ENCODE measurements at regions not wholly inside any gene's neighbourhood (a gene's known extent, or its start where the extent isn't known, plus 50 kb on each side); places are given as distances from the start of the nearest gene placed in this dataset.

- intact Hi-C loops (cut with DNase I), result no loop called here
- WGBS, 4 donors, result 87 to 93% (median 90%) methylated on average over 2 of the region's 2 CpGs
- H3K4me3 ChIP-seq, result no peak overlapping the region
- no peak for DNase-seq
- H3K27me3 ChIP-seq, result no peaks in the 10 kb centered on the region
- H3K36me3 ChIP-seq (replicated peaks in 1 of 2), result no peaks in the 10 kb centered on the region
- no peak for TF ChIP-seq POLR2A (IDR thresholded peaks at IDR 0.05)
- no peak for TF ChIP-seq CTCF (IDR thresholded peaks at IDR 0.05)
- H3K27ac ChIP-seq, result no peak overlapping the region
- no peaks in the 10 kb centered on the region for H3K9me3 ChIP-seq (replicated peaks in 1 of 3)
- H3K4me1 ChIP-seq (replicated peaks in 1 of 2), result no peaks in the 10 kb centered on the region
These were observed 855.3 kb downstream of the PCDH7 start for GRCh38 chr4:31575504-31575903.

- Histone ChIP-seq H3K27ac (no peak overlapping the region), H3K27me3 (no peaks in the 10 kb centered on the region), H3K4me1 (replicated peaks in 1 of 2) (no peaks in the 10 kb centered on the region), H3K4me3 (no peak overlapping the region), H3K9me3 (replicated peaks in 1 of 3) (no peaks in the 10 kb centered on the region), H3K36me3 (replicated peaks in 1 of 2) (no peaks in the 10 kb centered on the region)
- 77 to 91% (median 82%) methylated on average over 1 of the region's 1 CpG for WGBS, 4 donors
- intact Hi-C loops (cut with DNase I), result no loop called here
- DNase-seq, result no peak
- no peak for TF ChIP-seq CTCF (IDR thresholded peaks at IDR 0.05)
- TF ChIP-seq POLR2A (IDR thresholded peaks at IDR 0.05), result no peak
These were observed 860.7 kb downstream of the PCDH7 start for GRCh38 chr4:31580843-31581242.

GRCh38 chr4:31585503-31585902 is 865.3 kb downstream of the PCDH7 start:
- H3K9me3 ChIP-seq (replicated peaks in 1 of 3), result no peaks in the 10 kb centered on the region
- H3K4me3 ChIP-seq, result no peak overlapping the region
- H3K27ac ChIP-seq, result no peak overlapping the region
- intact Hi-C loops (cut with DNase I), result no loop called here
- WGBS, 4 donors, result 67 to 75% (median 73%) methylated on average over 2 of the region's 2 CpGs
- H3K36me3 ChIP-seq (replicated peaks in 1 of 2), result no peaks in the 10 kb centered on the region
- H3K4me1 ChIP-seq (replicated peaks in 1 of 2), result no peaks in the 10 kb centered on the region
- TF ChIP-seq POLR2A (IDR thresholded peaks at IDR 0.05), result no peak
- TF ChIP-seq CTCF (IDR thresholded peaks at IDR 0.05), result no peak
- no peaks in the 10 kb centered on the region for H3K27me3 ChIP-seq
- no peak for DNase-seq

- Histone ChIP-seq H3K27ac (no peak overlapping the region), H3K4me3 (no peak overlapping the region), H3K9me3 (replicated peaks in 1 of 3) (no peaks in the 10 kb centered on the region), H3K36me3 (replicated peaks in 1 of 2) (no peaks in the 10 kb centered on the region), H3K4me1 (replicated peaks in 1 of 2) (peaks cover 0 to 8% of the 10 kb centered on the region in 2 donors), H3K27me3 (no peaks in the 10 kb centered on the region)
- no peak for TF ChIP-seq POLR2A (IDR thresholded peaks at IDR 0.05)
- no peak for TF ChIP-seq CTCF (IDR thresholded peaks at IDR 0.05)
- intact Hi-C loops (cut with DNase I), result no loop called here
- no peak for DNase-seq
- WGBS, 4 donors, result 20 to 40% (median 29%) methylated on average over 2 of the region's 2 CpGs
These were observed 872.1 kb downstream of the PCDH7 start for GRCh38 chr4:31592293-31592692.

Measured in adrenal gland (tissue), 9 donors.